ENCODE measurements at regions not wholly inside any gene's neighbourhood (a gene's known extent, or its start where the extent isn't known, plus 50 kb on each side); places are given as distances from the start of the nearest gene placed in this dataset.

DNA sequence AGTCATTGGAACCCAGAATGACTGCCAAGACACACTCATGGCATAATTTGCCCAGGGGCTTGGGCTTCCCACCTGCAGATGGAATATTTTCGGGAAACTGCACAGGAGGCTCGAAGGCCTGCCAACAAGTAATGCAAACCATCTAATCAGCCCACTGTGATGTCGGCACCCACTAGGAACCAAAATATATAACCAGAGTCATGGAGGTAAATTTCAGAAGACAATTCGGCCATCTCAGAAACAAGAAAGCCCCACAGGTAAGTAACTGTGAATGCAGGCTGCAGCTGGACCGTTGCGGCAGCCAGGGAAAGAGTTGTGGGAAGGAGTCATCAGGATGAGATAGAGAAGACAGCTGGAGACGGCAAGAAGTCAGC lies 264.4 kb downstream of the SYK start:
- TF ChIP-seq, protein P1, sequence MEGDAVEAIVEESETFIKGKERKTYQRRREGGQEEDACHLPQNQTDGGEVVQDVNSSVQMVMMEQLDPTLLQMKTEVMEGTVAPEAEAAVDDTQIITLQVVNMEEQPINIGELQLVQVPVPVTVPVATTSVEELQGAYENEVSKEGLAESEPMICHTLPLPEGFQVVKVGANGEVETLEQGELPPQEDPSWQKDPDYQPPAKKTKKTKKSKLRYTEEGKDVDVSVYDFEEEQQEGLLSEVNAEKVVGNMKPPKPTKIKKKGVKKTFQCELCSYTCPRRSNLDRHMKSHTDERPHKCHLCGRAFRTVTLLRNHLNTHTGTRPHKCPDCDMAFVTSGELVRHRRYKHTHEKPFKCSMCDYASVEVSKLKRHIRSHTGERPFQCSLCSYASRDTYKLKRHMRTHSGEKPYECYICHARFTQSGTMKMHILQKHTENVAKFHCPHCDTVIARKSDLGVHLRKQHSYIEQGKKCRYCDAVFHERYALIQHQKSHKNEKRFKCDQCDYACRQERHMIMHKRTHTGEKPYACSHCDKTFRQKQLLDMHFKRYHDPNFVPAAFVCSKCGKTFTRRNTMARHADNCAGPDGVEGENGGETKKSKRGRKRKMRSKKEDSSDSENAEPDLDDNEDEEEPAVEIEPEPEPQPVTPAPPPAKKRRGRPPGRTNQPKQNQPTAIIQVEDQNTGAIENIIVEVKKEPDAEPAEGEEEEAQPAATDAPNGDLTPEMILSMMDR (conservative IDR thresholded peaks at IDR 0.05): no peak
- TF ChIP-seq ZFX (IDR thresholded peaks at IDR 0.05): no peak
